H9 (cell line): ENCODE measurements at regions not wholly inside any gene's neighbourhood (a gene's known extent, or its start where the extent isn't known, plus 50 kb on each side); places are given as distances from the start of the nearest gene placed in this dataset.
"Not testable (repeated sequence)": the region's sequence is repeated elsewhere in the genome, so short reads cannot be mapped to it uniquely, and the experiment has no call there.

Source experiments
- DNase-seq: peaks from one replicate; pipeline ENCODE4 v3.0.0-alpha.2; 2017
- H2AFZ ChIP-seq: one replicate; pipeline ENCODE4 v1.6.1; 2013; ENCODE audit warnings: mild to moderate bottlenecking, low read length, control low read depth, moderate library complexity
- H2AK5ac ChIP-seq: 2 replicates; pipeline ENCODE4 v1.6.1; 2013; ENCODE audit warnings: low read length, control low read depth, mixed read lengths; ENCODE audit not compliant: insufficient read length
- H2BK120ac ChIP-seq: one replicate; pipeline ENCODE4 v1.6.1; 2013; ENCODE audit warnings: low read depth, mild to moderate bottlenecking, low read length, control low read depth, inconsistent platforms; ENCODE audit not compliant: poor library complexity, severe bottlenecking
- H2BK12ac ChIP-seq: 2 replicates; pipeline ENCODE4 v1.6.1; 2013; ENCODE audit warnings: low read length, control low read depth, mixed read lengths, low read depth; ENCODE audit not compliant: insufficient read length
- H2BK15ac ChIP-seq: 2 replicates; pipeline ENCODE4 v1.6.1; 2013; ENCODE audit warnings: low read depth, low read length, control low read depth
- H2BK20ac ChIP-seq: one replicate; pipeline ENCODE4 v1.6.1; 2013; ENCODE audit warnings: low read depth, mild to moderate bottlenecking, low read length, control low read depth, inconsistent platforms; ENCODE audit not compliant: poor library complexity, severe bottlenecking
- H2BK5ac ChIP-seq: 2 replicates; pipeline ENCODE4 v1.6.1; 2013; ENCODE audit warnings: low read length, control low read depth, mixed read lengths; ENCODE audit not compliant: insufficient read length
- H3K14ac ChIP-seq: 2 replicates; pipeline ENCODE4 v1.6.1; 2013; ENCODE audit warnings: low read length, control low read depth; ENCODE audit not compliant: insufficient read depth
- H3K18ac ChIP-seq: 2 replicates; pipeline ENCODE4 v1.6.1; 2013; ENCODE audit warnings: low read depth, mild to moderate bottlenecking, mixed read lengths, low read length, control low read depth; ENCODE audit not compliant: insufficient read length
- H3K23ac ChIP-seq: 2 replicates; pipeline ENCODE4 v1.6.1; 2013; ENCODE audit warnings: low read length, control low read depth, mixed read lengths, low read depth; ENCODE audit not compliant: insufficient read length
- H3K23me2 ChIP-seq: 2 replicates; pipeline ENCODE4 v1.6.1; 2013; ENCODE audit warnings: low read depth, mild to moderate bottlenecking, mixed read lengths, low read length, control low read depth; ENCODE audit not compliant: insufficient read length, poor library complexity, severe bottlenecking
- H3K27ac ChIP-seq: 2 replicates; pipeline ENCODE4 v1.5.1; 2013; ENCODE audit warnings: low read length, control low read depth, mixed read lengths, low read depth; ENCODE audit not compliant: insufficient read length
- H3K27me3 ChIP-seq: 2 replicates; pipeline ENCODE4 v1.6.1; 2013; ENCODE audit warnings: low read length, control low read depth, inconsistent platforms; ENCODE audit not compliant: insufficient read depth
- H3K4ac ChIP-seq: 2 replicates; pipeline ENCODE4 v1.6.1; 2013; ENCODE audit warnings: low read depth, mild to moderate bottlenecking, control low read depth, inconsistent platforms, low read length, moderate library complexity
- H3K4me1 ChIP-seq: 2 replicates; pipeline ENCODE4 v1.6.1; 2013; ENCODE audit warnings: low read length, control low read depth, inconsistent platforms; ENCODE audit not compliant: insufficient read depth
- H3K4me2 ChIP-seq: 2 replicates; pipeline ENCODE4 v1.6.1; 2013; ENCODE audit warnings: low read length, control low read depth, mixed read lengths; ENCODE audit not compliant: insufficient read length, insufficient read depth
- H3K56ac ChIP-seq: 2 replicates; pipeline ENCODE4 v1.6.1; 2013; ENCODE audit warnings: low read depth, mild to moderate bottlenecking, mixed read lengths, low read length, control low read depth; ENCODE audit not compliant: insufficient read length
- H3K79me1 ChIP-seq: 2 replicates; pipeline ENCODE4 v1.6.1; 2013; ENCODE audit warnings: low read depth, mild to moderate bottlenecking, moderate library complexity, low read length, control low read depth, inconsistent platforms; ENCODE audit not compliant: insufficient read depth, poor library complexity, severe bottlenecking
- H3K79me2 ChIP-seq: 2 replicates; pipeline ENCODE4 v1.6.1; 2013; ENCODE audit warnings: low read length, control low read depth, inconsistent platforms; ENCODE audit not compliant: insufficient read depth
- H3K9ac ChIP-seq: 2 replicates; pipeline ENCODE4 v1.6.1; 2013; ENCODE audit warnings: low read length, control low read depth, mixed read lengths; ENCODE audit not compliant: insufficient read length; ENCODE audit errors: extremely low read depth
- H3K9me3 ChIP-seq: one replicate; pipeline ENCODE4 v1.6.1; 2013; ENCODE audit warnings: low read depth, low read length, inconsistent platforms; ENCODE audit not compliant: control insufficient read depth
- H3T11ph ChIP-seq: one replicate; pipeline ENCODE4 v1.6.1; 2013; ENCODE audit warnings: mild to moderate bottlenecking, low read length, control low read depth, inconsistent platforms
- H4K20me1 ChIP-seq: one replicate; pipeline ENCODE4 v1.6.1; 2013; ENCODE audit not compliant: control insufficient read depth, insufficient read length, insufficient read depth
- H4K5ac ChIP-seq: 2 replicates; pipeline ENCODE4 v1.6.1; 2013; ENCODE audit warnings: low read depth, mild to moderate bottlenecking, mixed read lengths, low read length, control low read depth; ENCODE audit not compliant: insufficient read length
- H4K8ac ChIP-seq: replicated peaks from 2 replicates; pipeline ENCODE4 v1.6.1; 2013; ENCODE audit warnings: low read length, control low read depth, mixed read lengths, low read depth; ENCODE audit not compliant: insufficient read length
- H4K91ac ChIP-seq: 2 replicates; pipeline ENCODE4 v1.6.1; 2013; ENCODE audit warnings: low read depth, mild to moderate bottlenecking, moderate library complexity, mixed read lengths, low read length, control low read depth; ENCODE audit not compliant: insufficient read length
- H3K27ac Mint-ChIP-seq, 3 experiments: 2 replicates in 2 of 3; 3 replicates in 1 of 3; pipeline ENCODE4 v1.8.0; 2020 to 2021; ENCODE audit warnings: mixed read lengths in 3 of 3, mild to moderate bottlenecking in 1 of 3, moderate library complexity in 1 of 3
- H3K27me3 Mint-ChIP-seq: 2 replicates; pipeline ENCODE4 v1.8.0; 2021; ENCODE audit warnings: low read depth, mild to moderate bottlenecking, moderate library complexity, mixed read lengths
- H3K36me3 Mint-ChIP-seq, 3 experiments: 2 replicates in 2 of 3; 3 replicates in 1 of 3; pipeline ENCODE4 v1.8.0; 2020 to 2021; ENCODE audit warnings: low read depth in 3 of 3, mixed read lengths in 3 of 3; ENCODE audit not compliant: insufficient read depth in 1 of 3
- H3K4me1 Mint-ChIP-seq, 2 experiments: 2 replicates each; pipeline ENCODE4 v1.8.0; 2020; ENCODE audit warnings: mixed read lengths in 2 of 2
- H3K4me3 Mint-ChIP-seq, 2 experiments: 2 replicates in 1 of 2; 3 replicates in 1 of 2; pipeline ENCODE4 v1.8.0; 2020 to 2021; ENCODE audit warnings: mild to moderate bottlenecking in 2 of 2, mixed read lengths in 2 of 2, moderate library complexity in 1 of 2
- H3K9me3 Mint-ChIP-seq, 2 experiments: 2 replicates in 1 of 2; 3 replicates in 1 of 2; pipeline ENCODE4 v1.8.0; 2020; ENCODE audit warnings: mild to moderate bottlenecking in 2 of 2, mixed read lengths in 2 of 2, moderate library complexity in 1 of 2
- WGBS: extraction: QIAGEN DNeasy Blood & Tissue Kit; methylation state at CpG from one replicate; pipeline ENCODE4 v1.1.7; 2013; ENCODE audit warnings: missing lambda C conversion rate, low lambda C conversion rate, mixed read lengths; ENCODE audit not compliant: insufficient read length; ENCODE audit errors: extremely low coverage; 5-methylcytosine and 5-hydroxymethylcytosine counted together

- H3K4ac ChIP-seq, H4K5ac ChIP-seq, H3K4me1 Mint-ChIP-seq, H2AFZ ChIP-seq, H2AK5ac ChIP-seq, H3K14ac ChIP-seq, H3K9me3 ChIP-seq, H3K27ac Mint-ChIP-seq, H3K27ac ChIP-seq, H2BK12ac ChIP-seq, H3K56ac ChIP-seq, DNase-seq, H2BK5ac ChIP-seq, H3T11ph ChIP-seq, H3K36me3 Mint-ChIP-seq, H4K8ac ChIP-seq, H3K27me3 ChIP-seq, H2BK15ac ChIP-seq, H3K79me2 ChIP-seq, H3K4me2 ChIP-seq, H2BK20ac ChIP-seq, H3K23me2 ChIP-seq, H3K9ac ChIP-seq, H3K4me3 Mint-ChIP-seq, H3K23ac ChIP-seq, H2BK120ac ChIP-seq, H3K18ac ChIP-seq, H4K20me1 ChIP-seq, H4K91ac ChIP-seq, H3K79me1 ChIP-seq, H3K4me1 ChIP-seq, H3K27me3 Mint-ChIP-seq: not testable (repeated sequence)
- H3K9me3 Mint-ChIP-seq, result peaks cover 14 to 15% of the 10 kb centered on the region in 2 experiments
- WGBS, result no CpG with 5 or more reads among the region's 30 CpGs
Observed at GRCh38 chrX:90112365-90112764, 190.7 kb downstream of the TGIF2LX start.

DNA sequence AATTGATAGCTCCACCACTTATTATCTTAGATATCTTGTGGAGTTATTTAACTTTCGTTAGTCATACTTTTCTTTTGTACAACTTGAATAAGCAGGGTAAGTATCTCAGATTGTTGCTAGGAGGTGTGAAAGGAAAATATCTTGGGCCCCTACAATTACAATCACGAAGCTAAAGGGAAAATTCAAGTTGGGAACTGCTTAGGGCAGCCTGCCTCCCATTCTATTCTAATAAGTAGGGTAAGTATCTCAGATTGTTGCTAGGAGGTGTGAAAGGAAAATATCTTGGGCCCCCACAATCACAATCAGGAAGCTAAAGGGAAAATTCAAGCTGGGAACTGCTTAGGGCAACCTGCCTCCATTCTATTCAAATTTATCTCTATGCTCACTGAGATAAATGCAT lies 213.2 kb downstream of the TGIF2LX start:
- peaks cover 10 to 16% of the 10 kb centered on the region in 2 experiments for H3K9me3 Mint-ChIP-seq
- H3K27me3 ChIP-seq, H3K4me2 ChIP-seq, H2BK15ac ChIP-seq, H3K4me1 Mint-ChIP-seq, H4K20me1 ChIP-seq, H3K27ac Mint-ChIP-seq, H3K79me1 ChIP-seq, H3K27me3 Mint-ChIP-seq, H3K9ac ChIP-seq, H4K91ac ChIP-seq, H3K56ac ChIP-seq, H2BK20ac ChIP-seq, H3K14ac ChIP-seq, H3K9me3 ChIP-seq, H4K8ac ChIP-seq, H2BK120ac ChIP-seq, H2BK12ac ChIP-seq, H3K4ac ChIP-seq, H3T11ph ChIP-seq, H3K4me3 Mint-ChIP-seq, H3K23me2 ChIP-seq, H2AFZ ChIP-seq, H3K18ac ChIP-seq, H2AK5ac ChIP-seq, H2BK5ac ChIP-seq, H3K23ac ChIP-seq, H3K4me1 ChIP-seq, H3K27ac ChIP-seq, H4K5ac ChIP-seq, DNase-seq, H3K79me2 ChIP-seq: not testable (repeated sequence)
- no CpG with 5 or more reads among the region's 2 CpGs for WGBS
- H3K36me3 Mint-ChIP-seq, result peaks cover 8 to 24% (median 9%) of the 10 kb centered on the region in 3 experiments; a peak in 6 of 7 replicates
